HFFc6 (cell line): ENCODE measurements at regions not wholly inside any gene's neighbourhood (a gene's known extent, or its start where the extent isn't known, plus 50 kb on each side); places are given as distances from the start of the nearest gene placed in this dataset.
A peak's percentile ranks its signal among the peaks of the same experiment; 100 is the strongest.

ENCODE experiments used
- DNase-seq: peaks from one replicate; pipeline ENCODE4 v3.0.0-alpha.2; 2018
- H3K27ac Mint-ChIP-seq: 2 replicates; pipeline ENCODE4 v1.8.0; 2020; ENCODE audit warnings: mild to moderate bottlenecking, mixed read lengths
- H3K27me3 Mint-ChIP-seq: 2 replicates; pipeline ENCODE4 v1.8.0; 2021; ENCODE audit warnings: mild to moderate bottlenecking, moderate library complexity, mixed read lengths; ENCODE audit not compliant: insufficient read depth
- H3K36me3 Mint-ChIP-seq: 2 replicates; pipeline ENCODE4 v1.8.0; 2021; ENCODE audit warnings: low read depth, mixed read lengths
- H3K4me1 Mint-ChIP-seq: 2 replicates; pipeline ENCODE4 v1.8.0; 2020; ENCODE audit warnings: low read depth, mixed read lengths
- H3K4me3 Mint-ChIP-seq: 2 replicates; pipeline ENCODE4 v1.8.0; 2020; ENCODE audit warnings: mild to moderate bottlenecking, moderate library complexity, mixed read lengths
- H3K9me3 Mint-ChIP-seq: 2 replicates; pipeline ENCODE4 v1.8.0; 2020; ENCODE audit warnings: mild to moderate bottlenecking, mixed read lengths
- CTCF ChIP-seq: fragments of 200-600 bp; sonication (generic); IDR thresholded peaks from 2 replicates; pipeline ENCODE4 v1.5.0; 2021; ENCODE audit warnings: antibody characterized with exemption, mild to moderate bottlenecking

DNA sequence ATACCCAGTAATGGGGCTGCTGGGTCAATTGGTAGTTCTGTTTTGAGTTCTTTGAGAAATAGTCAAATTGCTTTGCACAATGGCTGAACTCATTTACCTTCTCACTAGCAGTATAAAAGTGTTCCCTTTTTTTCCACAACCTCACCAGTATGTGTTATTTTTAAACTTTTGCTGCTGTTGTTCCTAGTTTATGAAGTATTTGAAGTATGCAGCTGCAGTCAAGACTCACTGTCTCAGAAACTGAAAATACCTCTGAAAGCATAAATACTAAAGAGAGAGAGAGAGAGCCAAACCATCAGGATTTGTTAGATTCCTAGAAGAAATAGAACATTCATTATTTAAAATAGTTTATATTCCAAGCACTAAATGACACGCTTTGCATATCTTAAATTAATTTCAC is 764.2 kb downstream of the NTRK3 start:
- Mint-ChIP-seq H3K4me3 (no peak overlapping the region), H3K36me3 (peaks cover 4% of the 10 kb centered on the region; the same call in 1 of the 2 replicates), H3K27me3 (peaks cover 2% of the 10 kb centered on the region; the same call in 1 of the 2 replicates), H3K9me3 (no peaks in the 10 kb centered on the region), H3K27ac (no peak overlapping the region), H3K4me1 (peaks cover 11% of the 10 kb centered on the region; the same call in 1 of the 2 replicates)
- no peak for DNase-seq
- TF ChIP-seq CTCF: no peak

DNA sequence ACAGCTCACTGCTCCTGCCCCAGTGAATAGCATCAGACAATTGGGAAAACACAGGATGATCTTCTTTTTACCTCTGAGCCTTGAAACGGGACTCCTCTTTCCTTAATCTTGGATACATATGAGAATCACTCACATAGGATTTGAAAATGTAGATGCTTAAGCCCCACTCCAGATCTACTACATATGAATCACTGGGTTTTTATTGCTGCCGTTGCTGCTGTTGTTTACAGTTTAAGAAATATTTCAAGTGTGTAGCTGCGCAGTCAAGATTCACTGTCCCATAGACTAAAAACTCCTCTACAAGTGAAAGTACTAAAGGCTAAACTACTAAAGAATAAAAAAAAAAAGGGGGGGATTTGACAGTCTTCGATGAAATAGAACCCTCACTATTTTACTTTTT is 765.9 kb downstream of the NTRK3 start:
- no peak overlapping the region for H3K27ac Mint-ChIP-seq
- H3K4me1 Mint-ChIP-seq: peaks cover 11% of the 10 kb centered on the region; the same call in 1 of the 2 replicates
- TF ChIP-seq CTCF: no peak
- no peak overlapping the region for H3K4me3 Mint-ChIP-seq
- H3K9me3 Mint-ChIP-seq: no peaks in the 10 kb centered on the region
- peaks cover 2% of the 10 kb centered on the region; the same call in 1 of the 2 replicates for H3K27me3 Mint-ChIP-seq
- H3K36me3 Mint-ChIP-seq: peaks cover 4% of the 10 kb centered on the region; the same call in 1 of the 2 replicates
- no peak for DNase-seq

- H3K9me3 Mint-ChIP-seq: no peaks in the 10 kb centered on the region
- DNase-seq: no peak
- H3K27ac Mint-ChIP-seq: no peak overlapping the region
- TF ChIP-seq CTCF: no peak
- peaks cover 2% of the 10 kb centered on the region; the same call in 1 of the 2 replicates for H3K27me3 Mint-ChIP-seq
- peaks cover 11% of the 10 kb centered on the region; the same call in 1 of the 2 replicates for H3K4me1 Mint-ChIP-seq
- H3K36me3 Mint-ChIP-seq: 0 out of 2 replicates have a peak, but pooled peaks cover under 1% of the 10 kb centered on the region
- H3K4me3 Mint-ChIP-seq: no peak overlapping the region
Observed at GRCh38 chr15:87489902-87490665, 766.5 kb downstream of the NTRK3 start.

- Mint-ChIP-seq H3K4me1 (peaks cover 11% of the 10 kb centered on the region; the same call in 1 of the 2 replicates), H3K27ac (no peak overlapping the region), H3K36me3 (no peaks in the 10 kb centered on the region), H3K27me3 (peaks cover 2% of the 10 kb centered on the region; the same call in 1 of the 2 replicates), H3K4me3 (no peak overlapping the region), H3K9me3 (no peaks in the 10 kb centered on the region)
- no peak for TF ChIP-seq CTCF
- no peak for DNase-seq
Observed at GRCh38 chr15:87489456-87489855, 767.1 kb downstream of the NTRK3 start.

DNA sequence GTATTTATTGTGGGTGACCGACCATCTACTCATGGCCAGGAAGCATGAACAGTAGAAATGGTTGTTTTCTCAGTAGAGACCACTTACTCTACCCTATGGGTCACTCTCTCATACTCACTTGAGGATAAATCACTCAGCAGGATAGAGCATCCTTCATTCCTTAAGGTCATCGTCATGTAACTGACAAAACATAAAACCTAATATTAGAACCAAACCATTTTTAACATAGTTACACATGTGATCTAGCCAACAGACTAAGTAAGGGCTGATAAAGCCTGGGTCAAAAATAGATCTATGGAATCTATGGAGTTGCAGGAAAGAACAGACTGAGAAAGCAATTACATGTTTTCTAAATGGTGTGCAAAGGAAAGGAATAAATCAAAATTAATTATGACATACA is 769.1 kb downstream of the NTRK3 start:
- peaks cover 11% of the 10 kb centered on the region; the same call in 1 of the 2 replicates for H3K4me1 Mint-ChIP-seq
- no peaks in the 10 kb centered on the region for H3K36me3 Mint-ChIP-seq

More for the DNA sequence above, 769.1 kb downstream of the NTRK3 start:
- no peak overlapping the region for H3K27ac Mint-ChIP-seq
- no peak overlapping the region for H3K4me3 Mint-ChIP-seq
- peaks cover 2% of the 10 kb centered on the region; the same call in 1 of the 2 replicates for H3K27me3 Mint-ChIP-seq
- H3K9me3 Mint-ChIP-seq: no peaks in the 10 kb centered on the region
- peak; percentile 3 for DNase-seq
- no peak for TF ChIP-seq CTCF
